ENCODE measurements at regions not wholly inside any gene's neighbourhood (a gene's known extent, or its start where the extent isn't known, plus 50 kb on each side); places are given as distances from the start of the nearest gene placed in this dataset.

GRCh38 chr5:155974369-155974768 lies 352.6 kb upstream of the SGCD start:
- ChIA-PET POLR2A (no interaction called here), CTCF (ENCODE audit: low intra/inter-chr PET ratio) (no interaction called here)
- no peaks in the 10 kb centered on the region for H3K79me2 ChIP-seq (ENCODE audit: control insufficient read depth, insufficient read depth, low read length)
- no peaks in the 10 kb centered on the region for H4K20me1 ChIP-seq (replicated peaks; ENCODE audit: control insufficient read depth, insufficient read depth, low read length)
- no peak overlapping the region for H3K9ac ChIP-seq (ENCODE audit: insufficient read depth in 1 of 2, low read depth in 2 of 2, low read length in 2 of 2)
- H3K9me3 ChIP-seq (replicated peaks; ENCODE audit: control insufficient read depth, insufficient read depth, low read depth, low read length) = no peaks in the 10 kb centered on the region
- 0% methylated on average over 2 of the region's 2 CpGs for WGBS (ENCODE audit: insufficient coverage, low coverage, missing lambda C conversion rate)
- H3K4me3 ChIP-seq = no peak overlapping the region
- intact Hi-C loops (cut with micrococcal nuclease) (no loop called here), in situ Hi-C loops (cut with MboI) (no loop called here)
- H3K36me3 ChIP-seq (ENCODE audit: control insufficient read depth, insufficient read depth, low read length) = no peaks in the 10 kb centered on the region
- H2AFZ ChIP-seq (ENCODE audit: low read depth, low read length) = no peak overlapping the region
- ATAC-seq (no peak), FAIRE-seq (no peak), DNase-seq (ENCODE audit: extremely low read depth in 1 of 4, low spot score in 3 of 4) (no peak)
- H3K27ac ChIP-seq (ENCODE audit: extremely low read depth, low read depth, low read length) = no peak overlapping the region
- H3K9me1 ChIP-seq (ENCODE audit: control insufficient read depth, insufficient read depth, low read length) = no peaks in the 10 kb centered on the region
- TF ChIP-seq FOXO4 (CRISPR knock-in tag; IDR thresholded peaks at IDR 0.05) (no peak), KDM1A (IDR thresholded peaks at IDR 0.05) (no peak), U2AF2 (optimal IDR thresholded peaks at IDR 0.05; ENCODE audit: low read depth, low read length) (no peak), PPARD (CRISPR knock-in tag; IDR thresholded peaks at IDR 0.05) (no peak), DLX4 (CRISPR knock-in tag; IDR thresholded peaks at IDR 0.05) (no peak)
- TF ChIP-seq, protein P1, sequence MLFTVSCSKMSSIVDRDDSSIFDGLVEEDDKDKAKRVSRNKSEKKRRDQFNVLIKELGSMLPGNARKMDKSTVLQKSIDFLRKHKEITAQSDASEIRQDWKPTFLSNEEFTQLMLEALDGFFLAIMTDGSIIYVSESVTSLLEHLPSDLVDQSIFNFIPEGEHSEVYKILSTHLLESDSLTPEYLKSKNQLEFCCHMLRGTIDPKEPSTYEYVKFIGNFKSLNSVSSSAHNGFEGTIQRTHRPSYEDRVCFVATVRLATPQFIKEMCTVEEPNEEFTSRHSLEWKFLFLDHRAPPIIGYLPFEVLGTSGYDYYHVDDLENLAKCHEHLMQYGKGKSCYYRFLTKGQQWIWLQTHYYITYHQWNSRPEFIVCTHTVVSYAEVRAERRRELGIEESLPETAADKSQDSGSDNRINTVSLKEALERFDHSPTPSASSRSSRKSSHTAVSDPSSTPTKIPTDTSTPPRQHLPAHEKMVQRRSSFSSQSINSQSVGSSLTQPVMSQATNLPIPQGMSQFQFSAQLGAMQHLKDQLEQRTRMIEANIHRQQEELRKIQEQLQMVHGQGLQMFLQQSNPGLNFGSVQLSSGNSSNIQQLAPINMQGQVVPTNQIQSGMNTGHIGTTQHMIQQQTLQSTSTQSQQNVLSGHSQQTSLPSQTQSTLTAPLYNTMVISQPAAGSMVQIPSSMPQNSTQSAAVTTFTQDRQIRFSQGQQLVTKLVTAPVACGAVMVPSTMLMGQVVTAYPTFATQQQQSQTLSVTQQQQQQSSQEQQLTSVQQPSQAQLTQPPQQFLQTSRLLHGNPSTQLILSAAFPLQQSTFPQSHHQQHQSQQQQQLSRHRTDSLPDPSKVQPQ (CRISPR knock-in tag; IDR thresholded peaks at IDR 0.05; ENCODE audit: borderline replicate concordance) = no peak
- no peaks in the 10 kb centered on the region for H3K27me3 ChIP-seq (ENCODE audit: control insufficient read depth in 2 of 2, insufficient read depth in 2 of 2, low read length in 2 of 2)
- no TSS peak for BruUV-seq (replicated peaks)
- no peak overlapping the region for H3K4me2 ChIP-seq (ENCODE audit: insufficient read depth, low read length)
- H3K4me1 ChIP-seq (replicated peaks in 1 of 2; ENCODE audit: control insufficient read depth in 2 of 2, insufficient read depth in 2 of 2, low read length in 2 of 2) = no peaks in the 10 kb centered on the region
